Activated naive CD8-positive, alpha-beta T cell treated with anti-CD3 and anti-CD28 coated beads, Interleukin-2, amount 10 ng/mL, durations not matched to agents 7 days and 5 days (primary cell): ENCODE measurements at regions not wholly inside any gene's neighbourhood (a gene's known extent, or its start where the extent isn't known, plus 50 kb on each side); places are given as distances from the start of the nearest gene placed in this dataset.

Experiments used
- ATAC-seq: fragments of 150-1000 bp; cut with Tn5 transposase; one replicate; pipeline ENCODE4 v1.10.0; 2021; ENCODE audit warnings: low read depth, moderate library complexity
- POLR2A ChIA-PET: fragments of 350-600 bp; sonication (Branson Sonifier 250); formaldehyde crosslinking; loops from one replicate; lab custom pipeline; 2021; ENCODE audit warnings: antibody characterized with exemption; lab: Charles Lee
- DNase-seq: peaks from one replicate; pipeline ENCODE4 v3.0.0; 2021
- H3K27ac Mint-ChIP-seq: one replicate; pipeline ENCODE4 v1.8.0; 2022; ENCODE audit warnings: mild to moderate bottlenecking, mixed read lengths
- H3K27me3 Mint-ChIP-seq: one replicate; pipeline ENCODE4 v1.8.0; 2022; ENCODE audit warnings: mild to moderate bottlenecking, moderate library complexity, mixed read lengths
- H3K36me3 Mint-ChIP-seq: one replicate; pipeline ENCODE4 v1.8.0; 2021; ENCODE audit warnings: mild to moderate bottlenecking, mixed read lengths
- H3K4me1 Mint-ChIP-seq: one replicate; pipeline ENCODE4 v1.8.0; 2021; ENCODE audit warnings: mixed read lengths
- H3K4me3 Mint-ChIP-seq: one replicate; pipeline ENCODE4 v1.8.0; 2022; ENCODE audit warnings: mild to moderate bottlenecking, moderate library complexity, mixed read lengths
- H3K9me3 Mint-ChIP-seq: one replicate; pipeline ENCODE4 v1.8.0; 2021; ENCODE audit warnings: mixed read lengths

- no peaks in the 10 kb centered on the region for H3K4me1 Mint-ChIP-seq
- no peaks in the 10 kb centered on the region for H3K9me3 Mint-ChIP-seq
- no peaks in the 10 kb centered on the region for H3K36me3 Mint-ChIP-seq
- H3K4me3 Mint-ChIP-seq = no peak overlapping the region
- POLR2A ChIA-PET = no interaction called here
- no peaks in the 10 kb centered on the region for H3K27me3 Mint-ChIP-seq
- ATAC-seq (no peak), DNase-seq (no peak)
- H3K27ac Mint-ChIP-seq = no peak overlapping the region
Observed at GRCh38 chr9:28163619-28164018, 590.3 kb upstream of the C9orf72 start.

- ATAC-seq = no peak
- POLR2A ChIA-PET = no interaction called here
- DNase-seq = no peak
- H3K27me3 Mint-ChIP-seq = no peaks in the 10 kb centered on the region
- H3K4me1 Mint-ChIP-seq = no peaks in the 10 kb centered on the region
- no peak overlapping the region for H3K27ac Mint-ChIP-seq
- no peak overlapping the region for H3K4me3 Mint-ChIP-seq
- no peaks in the 10 kb centered on the region for H3K9me3 Mint-ChIP-seq
- H3K36me3 Mint-ChIP-seq = no peaks in the 10 kb centered on the region
Observed at GRCh38 chr9:28166179-28166578, 592.9 kb upstream of the C9orf72 start.

- no peaks in the 10 kb centered on the region for H3K36me3 Mint-ChIP-seq
- DNase-seq (no peak), ATAC-seq (no peak)
- no peak overlapping the region for H3K4me3 Mint-ChIP-seq
- POLR2A ChIA-PET = no interaction called here
- H3K27me3 Mint-ChIP-seq = no peaks in the 10 kb centered on the region
- no peaks in the 10 kb centered on the region for H3K4me1 Mint-ChIP-seq
- no peak overlapping the region for H3K27ac Mint-ChIP-seq
- H3K9me3 Mint-ChIP-seq = peaks cover 2% of the 10 kb centered on the region
Observed at GRCh38 chr9:28177142-28177541, 603.9 kb upstream of the C9orf72 start.

GRCh38 chr9:28177925-28178324, 604.6 kb upstream of the C9orf72 start:
- no peaks in the 10 kb centered on the region for H3K27me3 Mint-ChIP-seq
- no peak overlapping the region for H3K4me3 Mint-ChIP-seq
- H3K27ac Mint-ChIP-seq = no peak overlapping the region
- ATAC-seq = no peak
- DNase-seq = no peak
- no peaks in the 10 kb centered on the region for H3K36me3 Mint-ChIP-seq
- peaks cover 2% of the 10 kb centered on the region for H3K9me3 Mint-ChIP-seq
- POLR2A ChIA-PET = no interaction called here
- no peaks in the 10 kb centered on the region for H3K4me1 Mint-ChIP-seq

- DNase-seq = no peak
- Mint-ChIP-seq H3K27ac (no peak overlapping the region), H3K4me1 (no peaks in the 10 kb centered on the region), H3K27me3 (no peaks in the 10 kb centered on the region), H3K9me3 (no peaks in the 10 kb centered on the region), H3K36me3 (no peaks in the 10 kb centered on the region), H3K4me3 (no peak overlapping the region)
- POLR2A ChIA-PET = no interaction called here
- ATAC-seq = no peak
Observed at GRCh38 chr9:28179893-28180292, 606.6 kb upstream of the C9orf72 start.

- DNase-seq (no peak), ATAC-seq (no peak)
- no peaks in the 10 kb centered on the region for H3K36me3 Mint-ChIP-seq
- no peak overlapping the region for H3K27ac Mint-ChIP-seq
- no peak overlapping the region for H3K4me3 Mint-ChIP-seq
- POLR2A ChIA-PET = no interaction called here
- no peaks in the 10 kb centered on the region for H3K4me1 Mint-ChIP-seq
- peaks cover 10% of the 10 kb centered on the region for H3K9me3 Mint-ChIP-seq
- H3K27me3 Mint-ChIP-seq = no peaks in the 10 kb centered on the region
Observed at GRCh38 chr9:28190981-28191380, 617.7 kb upstream of the C9orf72 start.

- Mint-ChIP-seq H3K4me3 (no peak overlapping the region), H3K27ac (no peak overlapping the region), H3K4me1 (no peaks in the 10 kb centered on the region), H3K36me3 (no peaks in the 10 kb centered on the region), H3K27me3 (no peaks in the 10 kb centered on the region), H3K9me3 (no peaks in the 10 kb centered on the region)
- DNase-seq (no peak), ATAC-seq (no peak)
- POLR2A ChIA-PET = no interaction called here
Observed at GRCh38 chr9:28197653-28198052, 624.4 kb upstream of the C9orf72 start.

- Mint-ChIP-seq H3K27ac (no peak overlapping the region), H3K36me3 (no peaks in the 10 kb centered on the region), H3K4me3 (no peak overlapping the region), H3K9me3 (no peaks in the 10 kb centered on the region), H3K27me3 (no peaks in the 10 kb centered on the region), H3K4me1 (no peaks in the 10 kb centered on the region)
- POLR2A ChIA-PET = no interaction called here
- DNase-seq (no peak), ATAC-seq (no peak)
Observed at GRCh38 chr9:28203036-28203435, 629.8 kb upstream of the C9orf72 start.

- Mint-ChIP-seq H3K4me1 (no peaks in the 10 kb centered on the region), H3K27me3 (no peaks in the 10 kb centered on the region), H3K4me3 (no peak overlapping the region), H3K9me3 (no peaks in the 10 kb centered on the region), H3K27ac (no peak overlapping the region), H3K36me3 (no peaks in the 10 kb centered on the region)
- POLR2A ChIA-PET = no interaction called here
- DNase-seq = no peak
- no peak for ATAC-seq
Observed at GRCh38 chr9:28206280-28206679, 633.0 kb upstream of the C9orf72 start.

- H3K4me3 Mint-ChIP-seq = no peak overlapping the region
- DNase-seq (no peak), ATAC-seq (no peak)
- no peaks in the 10 kb centered on the region for H3K27me3 Mint-ChIP-seq
- H3K9me3 Mint-ChIP-seq = no peaks in the 10 kb centered on the region
- H3K4me1 Mint-ChIP-seq = no peaks in the 10 kb centered on the region
- POLR2A ChIA-PET = no interaction called here
- no peaks in the 10 kb centered on the region for H3K36me3 Mint-ChIP-seq
- H3K27ac Mint-ChIP-seq = no peak overlapping the region
Observed at GRCh38 chr9:28207657-28208056, 634.4 kb upstream of the C9orf72 start.

GRCh38 chr9:28209130-28209529, 635.8 kb upstream of the C9orf72 start:
- no peaks in the 10 kb centered on the region for H3K9me3 Mint-ChIP-seq
- no peak overlapping the region for H3K27ac Mint-ChIP-seq
- no peaks in the 10 kb centered on the region for H3K36me3 Mint-ChIP-seq
- DNase-seq (no peak), ATAC-seq (no peak)
- H3K27me3 Mint-ChIP-seq = no peaks in the 10 kb centered on the region
- POLR2A ChIA-PET = no interaction called here
- no peaks in the 10 kb centered on the region for H3K4me1 Mint-ChIP-seq
- H3K4me3 Mint-ChIP-seq = no peak overlapping the region

- H3K36me3 Mint-ChIP-seq = no peaks in the 10 kb centered on the region
- no peak for ATAC-seq
- no peaks in the 10 kb centered on the region for H3K4me1 Mint-ChIP-seq
- DNase-seq = no peak
- H3K4me3 Mint-ChIP-seq = no peak overlapping the region
- H3K27me3 Mint-ChIP-seq = no peaks in the 10 kb centered on the region
- no peaks in the 10 kb centered on the region for H3K9me3 Mint-ChIP-seq
- no peak overlapping the region for H3K27ac Mint-ChIP-seq
- POLR2A ChIA-PET = no interaction called here
Observed at GRCh38 chr9:28212979-28213378, 639.7 kb upstream of the C9orf72 start.

GRCh38 chr9:28215536-28216299, 642.4 kb upstream of the C9orf72 start:
- Mint-ChIP-seq H3K4me3 (no peak overlapping the region), H3K27me3 (no peaks in the 10 kb centered on the region), H3K4me1 (no peaks in the 10 kb centered on the region), H3K27ac (no peak overlapping the region), H3K36me3 (no peaks in the 10 kb centered on the region), H3K9me3 (no peaks in the 10 kb centered on the region)
- no peak for ATAC-seq
- POLR2A ChIA-PET = no interaction called here
- no peak for DNase-seq

- no peaks in the 10 kb centered on the region for H3K4me1 Mint-ChIP-seq
- H3K36me3 Mint-ChIP-seq = no peaks in the 10 kb centered on the region
- no peaks in the 10 kb centered on the region for H3K27me3 Mint-ChIP-seq
- no peaks in the 10 kb centered on the region for H3K9me3 Mint-ChIP-seq
- POLR2A ChIA-PET = no interaction called here
- no peak overlapping the region for H3K4me3 Mint-ChIP-seq
- ATAC-seq = no peak
- DNase-seq = no peak
- no peak overlapping the region for H3K27ac Mint-ChIP-seq
Observed at GRCh38 chr9:28232686-28233085, 659.4 kb upstream of the C9orf72 start.
